Esophagus squamous epithelium (tissue), 4 donors: ENCODE measurements at regions not wholly inside any gene's neighbourhood (a gene's known extent, or its start where the extent isn't known, plus 50 kb on each side); places are given as distances from the start of the nearest gene placed in this dataset.

ENCODE experiments used
- CTCF ChIP-seq, 6 experiments: fragments of 450-650 bp in 4 of 6; fragments of 200-600 bp in 2 of 6; sonication (generic) in 2 of 6; IDR thresholded peaks; one replicate each; pipeline ENCODE4 v1.5.1; 2016 to 2019; ENCODE audit warnings: antibody characterized with exemption in 6 of 6, mild to moderate bottlenecking in 4 of 6, moderate library complexity in 4 of 6
- POLR2A ChIP-seq, 4 donors: fragments of 450-650 bp; IDR thresholded peaks; one replicate each; pipeline ENCODE4 v1.6.1; 2017; ENCODE audit warnings: antibody characterized with exemption in 4 of 4, mild to moderate bottlenecking in 4 of 4, moderate library complexity in 3 of 4

GRCh38 chr3:175957427-175957826 is 1098.3 kb downstream of the NAALADL2 start:
- no peak for TF ChIP-seq CTCF (IDR thresholded peaks at IDR 0.05)
- no peak for TF ChIP-seq POLR2A (IDR thresholded peaks at IDR 0.05)
